Subcutaneous abdominal adipose tissue (tissue), 5 donors: ENCODE measurements at regions not wholly inside any gene's neighbourhood (a gene's known extent, or its start where the extent isn't known, plus 50 kb on each side); places are given as distances from the start of the nearest gene placed in this dataset.

Experiments used
- H3K27ac ChIP-seq: one replicate; pipeline ENCODE4 v1.7.0; 2013; ENCODE audit warnings: low read depth, mild to moderate bottlenecking, inconsistent platforms, low read length, moderate library complexity
- H3K27me3 ChIP-seq, 5 donors: one replicate each; pipeline ENCODE4 v1.7.0; 2013; ENCODE audit warnings: low read length in 5 of 5, inconsistent platforms in 1 of 5; ENCODE audit not compliant: control insufficient read depth in 5 of 5, insufficient read depth in 4 of 5
- H3K36me3 ChIP-seq, 5 donors: one replicate each; pipeline ENCODE4 v1.7.0; 2013; ENCODE audit warnings: low read length in 5 of 5; ENCODE audit not compliant: control insufficient read depth in 5 of 5, insufficient read depth in 5 of 5
- H3K4me1 ChIP-seq, 5 donors: one replicate each; pipeline ENCODE4 v1.7.0; 2013; ENCODE audit warnings: low read length in 5 of 5, mild to moderate bottlenecking in 3 of 5, moderate library complexity in 1 of 5; ENCODE audit not compliant: control insufficient read depth in 5 of 5, insufficient read depth in 5 of 5
- H3K4me3 ChIP-seq, 5 donors: one replicate each; pipeline ENCODE4 v1.7.0; 2013; ENCODE audit warnings: low read length in 5 of 5, low read depth in 1 of 5
- H3K9ac ChIP-seq, 5 donors: one replicate each; pipeline ENCODE4 v1.7.0; 2013; ENCODE audit warnings: low read length in 5 of 5, mild to moderate bottlenecking in 4 of 5, moderate library complexity in 3 of 5
- H3K9me3 ChIP-seq, 5 donors: one replicate each; pipeline ENCODE4 v1.7.0; 2013; ENCODE audit warnings: low read length in 5 of 5; ENCODE audit not compliant: control insufficient read depth in 5 of 5
- donor health status: healthy.
- donor health status: healthy.
- donor health status: healthy.
- donor health status: healthy.
- donor health status: healthy.

DNA sequence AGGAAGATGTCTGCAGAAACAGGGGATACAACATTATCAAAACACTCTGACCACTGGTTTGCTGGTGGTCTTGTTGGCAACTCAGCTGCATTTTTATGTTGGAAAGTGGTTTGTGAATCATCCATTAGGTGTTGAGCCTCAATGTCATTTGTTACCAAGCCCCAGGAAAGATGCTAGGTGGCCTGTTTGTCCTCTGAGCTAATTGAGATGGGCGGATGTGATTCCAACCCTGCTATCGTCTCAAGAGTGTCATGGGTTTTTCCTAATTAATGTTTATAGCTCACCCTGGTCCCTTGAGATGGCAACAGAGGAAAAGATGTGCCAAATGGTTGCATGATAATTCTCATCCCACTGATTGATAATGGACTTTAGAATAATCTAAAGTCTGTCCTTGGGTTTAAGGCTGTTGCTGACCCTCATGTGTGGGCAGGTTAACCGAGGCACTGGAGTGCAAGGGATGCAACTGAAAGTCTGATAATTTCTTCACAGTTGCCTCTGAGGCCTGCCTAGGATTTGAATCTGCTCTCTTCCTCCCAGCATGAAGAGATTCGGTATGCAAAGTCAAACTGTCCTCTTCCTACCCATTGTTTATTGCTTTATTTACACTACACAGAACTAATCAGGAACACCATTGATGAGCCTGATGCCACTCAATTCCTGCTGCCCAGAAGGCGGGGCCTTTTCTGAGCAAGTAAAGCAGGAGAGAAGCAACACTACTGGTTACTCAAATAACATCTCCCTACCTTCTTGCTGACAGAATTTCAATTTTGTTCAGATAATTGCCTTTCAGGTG lies 166.2 kb upstream of the TBC1D5 start:
- no peak overlapping the region for H3K4me3 ChIP-seq
- H3K27ac ChIP-seq, result no peak overlapping the region
- H3K9me3 ChIP-seq, result no peaks in the 10 kb centered on the region
- H3K27me3 ChIP-seq, result no peaks in the 10 kb centered on the region
- H3K9ac ChIP-seq, result no peak overlapping the region
- H3K4me1 ChIP-seq, result peaks cover 0 to 7% (median 0%) of the 10 kb centered on the region in 5 donors
- no peaks in the 10 kb centered on the region for H3K36me3 ChIP-seq

DNA sequence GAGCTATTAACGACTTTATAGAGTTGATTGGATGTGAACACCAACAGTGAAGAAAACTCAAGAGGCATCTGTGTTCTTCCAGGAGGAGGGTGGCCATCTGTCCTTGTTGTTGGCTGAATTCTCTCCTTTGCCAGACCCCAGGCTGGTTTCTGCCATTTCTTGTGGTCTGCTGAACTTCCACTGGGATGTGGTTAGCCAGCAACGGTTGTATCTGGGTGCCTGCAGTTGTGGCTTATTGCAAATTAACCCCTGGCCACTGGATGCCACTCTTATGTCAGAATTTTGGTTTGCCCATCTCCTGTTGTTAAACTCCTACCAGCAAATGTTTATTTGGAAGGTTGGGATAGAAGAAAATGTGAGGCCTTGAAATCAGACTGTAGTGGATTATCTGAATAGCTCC lies 163.6 kb upstream of the TBC1D5 start:
- no peak overlapping the region for H3K9ac ChIP-seq
- H3K9me3 ChIP-seq, result no peaks in the 10 kb centered on the region
- H3K27ac ChIP-seq, result no peak overlapping the region
- H3K27me3 ChIP-seq, result no peaks in the 10 kb centered on the region
- no peaks in the 10 kb centered on the region for H3K36me3 ChIP-seq
- no peaks in the 10 kb centered on the region for H3K4me1 ChIP-seq
- H3K4me3 ChIP-seq, result no peak overlapping the region

DNA sequence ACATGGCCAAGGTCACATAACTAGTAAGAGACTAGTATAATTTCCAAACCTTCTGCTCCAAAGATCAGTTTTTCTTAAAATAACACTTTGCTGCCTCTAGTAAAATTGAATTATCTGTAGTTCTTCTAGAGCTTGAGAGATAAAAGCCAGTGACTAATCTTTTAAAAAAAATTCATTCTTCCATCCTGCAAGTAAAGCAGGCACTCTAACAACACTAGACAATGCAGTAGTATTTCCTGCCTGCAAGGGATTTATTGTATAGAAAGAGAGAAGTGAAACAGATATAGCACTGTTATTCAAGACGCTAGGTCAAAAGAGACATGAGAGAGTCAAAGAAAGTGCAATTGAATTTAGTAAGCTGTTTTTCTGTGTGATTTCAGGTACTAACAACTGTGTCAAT lies 159.5 kb upstream of the TBC1D5 start:
- Histone ChIP-seq H3K27me3 (no peaks in the 10 kb centered on the region), H3K4me1 (no peaks in the 10 kb centered on the region), H3K9ac (no peak overlapping the region), H3K36me3 (no peaks in the 10 kb centered on the region), H3K9me3 (peaks cover 0 to 3% (median 0%) of the 10 kb centered on the region in 5 donors), H3K4me3 (no peak overlapping the region), H3K27ac (no peak overlapping the region)

DNA sequence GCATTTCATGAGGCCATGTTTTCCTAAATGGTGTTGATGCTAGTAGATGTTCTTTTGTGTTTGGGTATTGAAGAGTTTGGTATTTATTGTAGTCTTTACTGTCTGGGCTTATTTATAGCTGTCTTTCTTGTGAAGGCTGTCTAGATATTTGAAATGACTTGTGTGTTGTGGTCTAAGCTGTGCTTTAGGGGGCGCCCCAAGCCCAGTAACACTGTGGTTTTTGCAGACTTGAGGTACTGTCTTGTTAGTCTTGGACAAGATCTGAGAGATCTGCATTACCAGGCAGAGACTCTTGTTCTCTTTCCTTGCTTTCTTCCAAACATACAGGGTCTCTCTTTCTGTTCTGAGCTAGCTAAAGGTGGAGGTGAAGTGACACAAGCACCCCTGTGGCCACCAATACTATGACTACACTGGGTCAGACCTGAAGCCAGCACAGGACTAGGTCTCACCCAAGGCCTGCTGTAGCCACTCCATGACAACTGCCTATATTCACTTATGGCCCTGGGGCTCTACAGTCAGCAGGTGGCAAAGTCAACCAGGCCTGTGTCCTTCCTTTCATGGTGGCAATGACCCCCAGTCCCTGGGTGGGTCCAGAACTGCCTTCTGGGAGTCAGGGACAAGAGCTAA lies 152.1 kb upstream of the TBC1D5 start:
- Histone ChIP-seq H3K36me3 (no peaks in the 10 kb centered on the region), H3K27me3 (no peaks in the 10 kb centered on the region), H3K4me1 (no peaks in the 10 kb centered on the region), H3K9me3 (no peaks in the 10 kb centered on the region), H3K27ac (no peak overlapping the region), H3K4me3 (no peak overlapping the region), H3K9ac (no peak overlapping the region)

DNA sequence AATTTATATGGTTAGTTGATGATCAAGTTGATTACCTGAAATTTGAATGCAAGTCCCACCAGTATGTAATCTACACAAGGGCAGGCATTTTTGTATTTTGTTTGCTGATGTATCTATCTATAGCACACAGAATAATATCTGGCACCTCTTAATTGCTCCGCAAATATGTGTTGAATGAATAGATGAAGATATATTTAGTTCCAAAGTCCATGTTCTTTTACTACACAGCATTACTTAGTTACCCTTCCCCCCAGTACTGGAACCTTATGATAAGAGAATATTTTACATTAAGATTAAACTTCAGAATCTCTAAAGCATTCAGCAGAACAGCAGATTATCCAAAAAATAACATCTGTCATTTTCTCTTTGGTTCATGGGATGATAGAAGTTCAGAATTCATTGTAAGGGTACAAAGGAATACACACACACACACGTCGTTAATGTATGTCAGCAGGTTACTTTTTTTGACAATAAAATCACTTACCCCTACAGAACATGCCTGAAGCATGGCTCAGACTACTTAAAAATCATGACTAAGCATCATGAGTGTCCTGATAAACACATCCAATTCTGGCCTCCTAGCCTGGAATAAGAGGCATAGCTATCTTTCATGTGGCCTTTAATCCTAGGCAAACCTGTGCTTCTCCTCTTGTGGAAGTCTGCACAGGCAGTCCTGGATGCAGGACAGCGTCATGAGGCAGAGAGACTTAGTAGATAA lies 148.9 kb upstream of the TBC1D5 start:
- Histone ChIP-seq H3K27ac (no peak overlapping the region), H3K4me3 (no peak overlapping the region), H3K4me1 (no peaks in the 10 kb centered on the region), H3K9me3 (no peaks in the 10 kb centered on the region), H3K36me3 (no peaks in the 10 kb centered on the region), H3K27me3 (no peaks in the 10 kb centered on the region), H3K9ac (no peak overlapping the region)

- H3K9ac ChIP-seq, result no peak overlapping the region
- H3K36me3 ChIP-seq, result no peaks in the 10 kb centered on the region
- H3K4me1 ChIP-seq, result no peaks in the 10 kb centered on the region
- no peaks in the 10 kb centered on the region for H3K27me3 ChIP-seq
- H3K4me3 ChIP-seq, result no peak overlapping the region
- H3K9me3 ChIP-seq, result no peaks in the 10 kb centered on the region
- no peak overlapping the region for H3K27ac ChIP-seq
Observed at GRCh38 chr3:17885986-17886385, 143.6 kb upstream of the TBC1D5 start.

DNA sequence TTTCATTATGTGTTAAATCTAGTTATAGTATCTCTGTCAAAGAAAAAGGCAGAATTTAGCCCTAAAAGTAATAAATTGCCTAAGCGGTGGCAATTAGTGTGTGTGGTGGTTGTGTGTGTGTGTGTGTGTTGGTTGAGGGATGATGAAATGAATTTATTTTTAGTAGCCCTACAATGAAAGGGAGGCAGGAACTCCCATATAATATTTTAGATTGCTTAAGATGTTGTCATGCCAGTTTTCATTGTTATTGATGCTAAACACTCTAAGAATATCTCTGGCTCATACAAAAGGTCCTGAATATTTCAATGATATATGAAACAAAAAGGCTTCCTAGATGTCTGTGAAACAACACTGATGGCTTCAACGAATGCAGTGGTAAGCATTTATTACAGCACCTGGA lies 140.6 kb upstream of the TBC1D5 start:
- no peak overlapping the region for H3K27ac ChIP-seq
- no peaks in the 10 kb centered on the region for H3K27me3 ChIP-seq
- H3K4me3 ChIP-seq, result no peak overlapping the region
- no peaks in the 10 kb centered on the region for H3K4me1 ChIP-seq
- H3K9ac ChIP-seq, result no peak overlapping the region
- no peaks in the 10 kb centered on the region for H3K9me3 ChIP-seq
- no peaks in the 10 kb centered on the region for H3K36me3 ChIP-seq

DNA sequence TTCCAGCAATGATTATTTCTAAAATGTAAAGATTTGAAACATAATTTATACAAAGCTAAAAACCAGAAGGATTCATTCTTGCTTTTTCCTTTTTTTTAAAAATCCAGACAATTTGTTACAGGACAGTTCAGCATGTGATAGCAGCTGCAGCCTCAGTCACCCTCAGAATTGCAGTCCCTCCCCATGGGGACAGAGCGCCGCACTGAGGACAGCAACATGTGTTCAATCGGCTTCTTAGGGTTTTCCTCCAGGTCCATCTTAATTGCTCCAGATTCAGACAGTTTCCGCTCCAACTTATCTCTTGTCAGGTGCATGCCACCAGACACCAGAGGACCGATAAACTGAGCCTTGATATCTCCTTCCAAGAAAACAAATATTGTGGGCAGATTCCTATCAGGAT lies 134.9 kb upstream of the TBC1D5 start:
- Histone ChIP-seq H3K27me3 (no peaks in the 10 kb centered on the region), H3K36me3 (no peaks in the 10 kb centered on the region), H3K9me3 (no peaks in the 10 kb centered on the region), H3K27ac (no peak overlapping the region), H3K4me1 (no peaks in the 10 kb centered on the region), H3K4me3 (no peak overlapping the region), H3K9ac (no peak overlapping the region)

DNA sequence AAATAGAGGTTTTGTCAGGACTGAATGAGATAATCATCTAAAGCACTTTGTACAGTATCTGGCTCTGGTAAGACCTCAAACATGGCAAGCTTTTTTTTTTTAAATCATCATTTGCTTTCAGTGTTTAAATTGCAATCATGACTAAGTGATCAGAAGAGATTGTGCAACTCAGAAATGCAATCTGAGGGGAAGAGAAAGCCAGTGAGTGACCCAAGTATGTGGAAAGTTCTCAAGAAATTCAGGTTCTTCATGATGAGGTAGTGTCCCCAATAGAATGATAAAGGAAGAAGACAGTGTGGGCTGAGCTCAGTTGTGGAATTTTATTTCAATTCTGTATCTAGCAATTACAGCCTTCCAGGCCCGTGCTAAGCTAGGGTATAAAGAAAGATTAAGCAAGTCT lies 132.2 kb upstream of the TBC1D5 start:
- Histone ChIP-seq H3K4me1 (no peaks in the 10 kb centered on the region), H3K36me3 (no peaks in the 10 kb centered on the region), H3K9ac (no peak overlapping the region), H3K9me3 (no peaks in the 10 kb centered on the region), H3K4me3 (no peak overlapping the region), H3K27ac (no peak overlapping the region), H3K27me3 (no peaks in the 10 kb centered on the region)

DNA sequence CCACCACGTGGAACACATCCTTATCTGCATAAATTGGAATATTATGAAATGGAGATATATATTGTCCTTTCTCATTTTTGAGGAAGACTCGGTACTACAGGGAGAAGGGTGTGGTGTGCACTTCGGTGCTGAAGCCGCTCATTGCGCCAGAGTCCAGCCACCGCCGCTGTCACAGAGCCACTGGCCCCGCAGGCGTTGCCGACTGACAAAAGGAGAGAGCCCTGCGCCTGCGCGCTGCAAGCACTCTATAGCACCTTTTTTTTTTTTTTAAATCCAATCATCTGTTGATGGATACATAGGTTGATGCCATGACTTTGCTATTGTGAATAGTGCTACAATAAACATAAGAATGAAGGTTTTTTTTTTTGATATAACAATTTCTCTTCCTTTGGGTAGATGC lies 130.0 kb upstream of the TBC1D5 start:
- Histone ChIP-seq H3K9ac (no peak overlapping the region), H3K27ac (no peak overlapping the region), H3K4me3 (no peak overlapping the region), H3K9me3 (no peaks in the 10 kb centered on the region), H3K4me1 (no peaks in the 10 kb centered on the region), H3K36me3 (no peaks in the 10 kb centered on the region), H3K27me3 (no peaks in the 10 kb centered on the region)
